SK-N-DZ (cell line): ENCODE measurements at regions not wholly inside any gene's neighbourhood (a gene's known extent, or its start where the extent isn't known, plus 50 kb on each side); places are given as distances from the start of the nearest gene placed in this dataset.

ENCODE experiments used
- DNase-seq: peaks from one replicate; pipeline ENCODE4 v3.0.0-alpha.2; 2015; ENCODE audit warnings: low spot score

DNA sequence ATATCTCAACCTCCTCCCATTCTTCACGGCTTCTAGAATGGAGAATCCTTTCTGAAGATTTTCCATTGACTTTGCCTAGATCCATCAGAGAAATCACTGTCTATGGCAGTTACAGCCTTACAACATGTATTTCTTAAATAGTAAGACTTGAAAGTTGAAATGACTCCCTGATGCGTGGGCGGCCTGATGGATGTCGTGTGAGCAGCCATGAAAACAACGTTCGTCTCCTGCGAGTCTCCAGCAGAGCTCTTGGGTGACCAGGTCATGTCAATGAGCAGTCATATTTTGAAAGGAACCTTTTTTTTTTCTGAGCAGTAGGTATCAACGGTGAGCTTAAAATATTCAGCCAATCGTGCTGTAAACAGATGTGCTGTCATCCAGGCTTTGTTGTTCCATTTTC is 139.9 kb upstream of the C14orf180 start:
- DNase-seq, result no peak

DNA sequence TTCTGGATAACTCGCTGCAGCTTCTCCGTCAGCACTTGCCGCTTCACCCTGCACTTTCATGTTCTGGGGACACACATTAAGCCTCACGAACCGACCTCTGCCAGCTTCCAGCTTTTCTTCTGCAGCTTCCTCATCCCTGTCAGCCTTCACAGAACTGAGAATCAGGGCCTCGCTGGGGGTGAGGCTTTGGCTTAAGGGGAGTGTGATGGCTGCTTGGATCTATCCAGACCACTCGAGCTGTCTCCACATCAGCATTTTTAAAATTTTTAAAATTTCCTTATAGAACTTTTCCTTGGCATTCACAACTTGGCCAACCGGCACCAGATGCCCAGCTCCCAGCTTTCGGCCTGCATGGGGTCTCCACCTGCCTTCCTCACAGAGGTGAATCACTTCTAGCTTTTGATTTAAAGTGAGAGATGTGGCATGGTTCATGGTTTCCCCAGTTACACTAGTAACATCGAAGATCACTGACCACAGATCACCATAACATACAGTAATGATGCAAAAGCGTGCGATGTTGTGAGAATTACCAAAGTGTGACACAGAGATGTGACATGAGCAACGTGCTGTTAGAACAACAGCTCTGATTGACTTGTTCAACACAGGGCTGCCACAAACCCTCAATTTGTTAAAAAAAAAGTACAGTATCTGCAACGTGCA is 139.1 kb upstream of the C14orf180 start:
- DNase-seq, result no peak

DNA sequence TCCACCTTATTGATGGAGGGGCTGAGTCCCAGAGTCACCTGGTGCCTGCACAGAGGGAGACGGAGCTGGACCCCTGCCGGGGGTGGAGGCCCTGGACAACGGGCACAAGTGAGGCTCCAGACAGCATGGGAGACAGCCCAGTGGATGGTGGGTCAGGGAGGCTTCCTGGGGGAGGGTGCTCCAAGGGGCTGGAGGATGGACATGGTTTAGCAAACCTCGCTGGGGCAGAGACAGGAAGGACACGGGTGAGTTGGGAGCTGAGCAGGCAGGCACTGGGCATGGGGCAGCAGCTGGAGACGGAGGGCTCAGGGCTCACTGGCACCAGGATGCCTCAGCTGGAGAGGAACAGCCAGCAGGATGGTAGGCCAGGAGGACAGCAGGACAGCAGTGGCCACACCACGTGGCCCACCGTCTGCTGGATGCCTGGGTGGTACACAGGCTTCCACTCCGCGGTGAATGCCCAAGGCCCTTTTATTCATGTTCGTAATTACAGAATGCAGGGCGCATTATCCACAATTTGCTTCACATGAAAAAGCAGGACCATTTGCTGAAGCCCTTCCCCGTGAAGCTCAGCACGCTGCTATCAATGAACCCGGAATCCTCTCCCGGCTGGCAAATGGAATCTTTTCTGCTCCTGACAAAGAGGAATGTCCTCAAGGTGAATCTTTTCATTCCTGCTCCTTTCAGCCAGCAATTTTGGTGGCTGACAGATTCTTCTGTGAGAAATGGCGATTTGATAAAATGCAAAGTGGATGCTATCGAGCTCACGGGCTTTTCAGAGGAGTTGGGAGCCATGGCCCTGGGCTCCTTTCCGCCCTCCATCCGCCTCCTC is 138.1 kb upstream of the C14orf180 start:
- DNase-seq, result no peak

DNA sequence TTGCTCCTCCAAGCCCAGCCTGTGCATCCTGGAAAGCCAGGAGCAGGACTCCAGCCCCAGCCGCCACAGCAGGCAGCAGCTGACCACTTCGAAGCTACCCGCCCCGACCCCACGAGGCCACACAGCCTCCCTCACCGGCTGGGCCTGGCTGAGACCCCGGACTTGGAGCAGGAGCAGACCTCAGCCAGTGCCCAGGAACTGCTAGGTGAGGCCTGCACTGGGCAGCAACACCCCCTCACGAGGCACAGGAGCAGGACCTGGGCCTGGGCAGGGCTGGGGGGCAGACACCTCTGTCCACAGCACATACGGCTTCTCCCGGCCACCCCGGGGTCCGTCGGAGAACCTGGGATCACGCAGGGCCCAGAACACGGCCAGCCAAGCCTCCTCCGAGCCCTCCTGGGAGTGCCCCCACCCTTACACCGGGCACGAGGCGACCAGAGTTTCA is 137.4 kb upstream of the C14orf180 start:
- DNase-seq, result no peak

DNA sequence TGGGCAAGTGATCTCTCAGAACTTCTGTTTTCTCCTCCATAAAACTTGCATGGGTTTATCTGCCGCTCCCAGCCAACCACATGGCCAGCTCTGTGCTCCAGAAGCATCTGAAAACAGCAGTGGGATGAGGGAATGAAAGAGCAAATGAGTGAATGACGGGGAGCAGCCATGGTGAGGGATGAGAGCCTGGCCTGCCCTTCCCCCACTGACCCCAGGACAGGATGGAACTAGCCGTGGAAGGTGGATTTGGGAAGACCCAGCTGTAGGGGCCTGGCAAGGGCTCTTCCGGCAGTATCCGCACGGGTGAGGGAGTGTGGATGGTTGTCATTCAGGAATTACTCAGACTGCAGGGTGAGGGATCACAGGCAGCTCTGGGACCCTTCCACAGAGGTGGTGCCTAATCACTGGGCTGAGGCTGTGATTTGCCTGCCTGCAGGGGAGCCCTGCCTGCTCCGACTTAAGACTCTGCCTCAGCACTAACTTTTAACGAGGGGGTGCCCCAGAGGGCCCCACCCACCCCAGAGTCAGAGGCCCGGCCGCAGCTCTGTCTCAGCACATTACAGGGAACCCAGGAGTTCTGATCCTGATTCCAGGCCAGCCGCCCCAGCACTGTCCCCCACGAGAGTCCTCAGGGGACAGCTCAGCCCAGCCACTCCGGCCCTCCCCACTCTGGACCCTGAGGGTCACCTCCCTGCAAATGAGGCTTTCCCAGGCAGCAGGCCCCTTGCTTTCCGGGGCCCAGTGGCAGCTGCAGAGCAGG is 136.8 kb upstream of the C14orf180 start:
- no peak for DNase-seq

DNA sequence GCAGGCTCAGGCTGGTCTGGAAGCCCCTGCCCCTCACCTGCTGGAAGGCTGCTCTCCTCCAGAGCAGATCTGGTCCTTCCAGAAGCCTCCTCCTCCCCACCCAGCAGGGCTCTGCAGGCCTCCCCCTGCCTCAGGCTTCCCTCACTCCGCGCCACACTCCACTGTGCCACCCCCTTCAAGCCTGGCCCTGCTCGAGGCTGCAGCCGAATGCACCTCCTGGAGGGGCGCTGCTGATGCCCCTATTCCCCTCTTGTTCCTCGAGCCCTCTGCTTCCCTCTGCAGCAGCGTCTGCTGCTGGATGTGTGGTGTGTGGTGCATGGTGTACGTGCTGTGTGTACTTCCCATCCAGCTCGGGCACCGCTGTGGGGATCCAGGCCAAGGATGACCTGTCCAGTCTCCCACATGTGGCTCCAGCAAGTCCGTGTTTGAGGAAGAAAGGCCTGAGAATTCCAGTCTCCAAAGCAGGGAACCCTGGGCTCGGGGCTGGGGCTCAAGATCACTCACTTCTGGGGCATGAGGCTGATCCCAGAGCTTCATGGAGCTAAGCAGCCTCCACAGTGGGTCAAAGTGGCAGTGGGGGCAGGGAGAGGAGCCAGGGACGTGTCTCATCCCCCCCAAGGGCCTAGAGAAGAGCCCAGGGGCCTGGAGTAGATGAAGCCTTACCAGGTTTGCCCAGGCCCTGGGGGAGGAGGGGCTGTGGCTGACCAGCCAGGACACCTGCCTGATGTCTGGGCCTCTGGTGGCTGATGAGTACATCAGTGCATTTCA is 136.0 kb upstream of the C14orf180 start:
- peak; percentile 52 for DNase-seq

DNA sequence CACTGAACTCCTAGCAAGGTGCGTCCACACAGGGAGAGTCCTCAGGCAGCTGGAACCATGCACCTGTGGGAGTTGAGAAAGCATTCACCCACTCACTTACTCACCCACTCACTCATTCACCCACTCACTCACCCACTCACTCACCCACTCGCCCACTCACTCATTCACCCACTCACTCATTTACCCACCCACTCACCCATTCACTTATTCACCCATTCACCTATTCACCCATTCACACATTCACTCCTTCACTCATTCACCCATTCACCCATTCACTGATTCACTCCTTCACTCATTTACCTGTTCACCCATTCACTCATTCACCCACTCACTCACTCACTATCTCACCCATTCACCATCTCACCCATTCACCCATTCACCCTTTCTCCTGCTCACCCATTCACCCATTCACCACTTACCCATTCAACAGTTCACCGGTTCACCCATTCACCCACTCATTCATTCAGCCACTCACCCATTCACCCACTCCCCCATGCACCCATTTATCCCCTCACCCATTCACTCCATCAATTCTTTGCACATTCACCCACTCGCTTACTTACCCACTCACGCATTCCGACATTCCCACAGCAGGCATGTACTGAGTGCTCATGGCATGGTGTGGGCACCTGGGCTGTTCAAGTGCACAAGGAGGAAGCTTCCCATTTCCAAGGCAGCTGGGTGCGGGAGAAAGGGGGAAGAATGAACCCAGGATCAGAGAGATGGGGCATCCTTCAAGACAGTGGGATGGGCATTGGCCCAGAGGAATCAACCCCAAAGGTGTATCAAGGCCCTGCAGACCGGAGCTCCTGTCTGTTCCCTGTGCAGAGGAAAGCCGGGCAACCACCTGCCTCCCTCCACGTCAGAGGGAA is 135.2 kb upstream of the C14orf180 start:
- no peak for DNase-seq

DNA sequence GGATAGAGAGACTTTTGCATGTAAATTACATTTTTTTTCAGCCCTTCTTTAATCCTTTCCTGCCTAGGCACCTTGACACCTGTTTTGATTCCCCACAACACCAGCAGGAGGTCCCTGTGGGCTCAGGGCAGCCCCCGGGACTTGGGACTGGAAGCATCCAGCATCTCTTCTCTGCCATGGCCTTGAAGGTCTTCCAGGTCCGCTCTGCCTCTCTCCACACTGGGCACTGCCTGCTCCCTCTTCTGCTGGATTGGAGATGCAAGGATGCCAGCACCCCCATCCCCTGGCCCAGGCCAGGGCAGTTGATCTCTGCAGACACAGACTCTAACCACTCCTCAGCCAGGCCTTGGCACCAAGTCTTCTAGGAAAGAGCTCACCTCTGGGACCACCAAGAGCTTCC is 134.5 kb upstream of the C14orf180 start:
- no peak for DNase-seq

DNA sequence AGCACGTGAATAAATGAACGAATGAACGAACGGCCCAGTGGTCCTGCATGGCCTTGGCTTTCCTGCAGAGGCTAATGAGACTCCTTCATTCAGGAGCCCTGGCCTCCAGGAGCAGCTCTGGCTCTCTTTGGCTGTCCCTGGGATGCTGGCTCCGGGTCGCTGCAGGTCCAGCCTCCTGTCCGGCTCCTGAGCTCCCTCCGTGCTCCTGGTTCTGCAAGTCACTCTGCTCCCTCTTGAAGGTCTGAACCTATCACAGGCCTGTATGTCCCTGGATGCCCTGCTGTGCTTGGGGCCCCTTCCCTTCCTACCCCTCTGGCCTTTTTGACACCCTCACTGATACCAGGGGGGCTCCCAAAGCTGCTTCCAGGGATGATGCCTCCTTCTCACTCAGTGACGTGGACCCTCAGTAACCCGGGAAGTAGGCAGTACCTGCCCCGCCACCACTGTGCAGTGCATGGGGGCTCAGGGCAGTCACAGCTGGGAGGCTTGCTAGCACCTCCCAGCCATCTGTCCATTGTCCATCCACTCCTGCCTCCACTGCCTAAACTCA is 133.7 kb upstream of the C14orf180 start:
- DNase-seq, result no peak

DNA sequence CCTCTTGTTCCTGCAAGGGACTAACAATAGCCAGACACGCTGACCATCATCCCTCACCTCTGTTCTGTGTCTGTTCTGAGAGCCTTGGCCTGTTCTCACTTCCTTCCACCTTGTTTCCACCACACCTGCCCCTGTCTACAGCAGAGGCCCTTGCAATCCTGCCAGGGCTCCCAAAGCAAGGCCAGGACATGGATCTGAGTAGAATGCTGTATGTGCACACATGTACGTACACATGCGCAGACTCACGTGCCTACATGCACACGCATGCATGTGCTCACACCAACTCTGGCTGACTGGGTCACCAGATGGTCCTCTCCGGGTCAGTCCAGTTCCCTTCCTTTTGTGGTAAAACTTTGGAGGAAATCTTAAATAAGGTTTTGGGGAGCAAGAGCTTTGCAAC is 133.0 kb upstream of the C14orf180 start:
- DNase-seq, result no peak

DNA sequence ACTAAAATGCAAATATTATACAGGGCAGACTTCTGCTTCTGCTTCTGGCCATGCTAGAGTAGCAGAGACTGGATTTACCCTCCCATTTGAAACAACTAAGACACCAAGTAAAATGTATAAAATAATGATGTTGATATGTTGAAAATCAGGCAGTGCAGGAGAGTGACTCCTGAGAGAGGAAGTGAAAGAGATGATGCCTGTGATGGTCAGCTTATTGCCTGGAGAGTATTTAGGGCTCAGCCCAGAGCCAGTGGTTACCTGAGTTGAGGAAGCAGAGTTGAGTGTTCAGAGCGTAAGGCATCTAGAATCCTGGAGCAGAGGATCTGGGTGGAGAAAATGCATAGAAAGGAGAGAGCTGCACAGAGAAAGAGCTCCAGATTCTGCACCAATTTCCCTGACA is 131.8 kb upstream of the C14orf180 start:
- no peak for DNase-seq

DNA sequence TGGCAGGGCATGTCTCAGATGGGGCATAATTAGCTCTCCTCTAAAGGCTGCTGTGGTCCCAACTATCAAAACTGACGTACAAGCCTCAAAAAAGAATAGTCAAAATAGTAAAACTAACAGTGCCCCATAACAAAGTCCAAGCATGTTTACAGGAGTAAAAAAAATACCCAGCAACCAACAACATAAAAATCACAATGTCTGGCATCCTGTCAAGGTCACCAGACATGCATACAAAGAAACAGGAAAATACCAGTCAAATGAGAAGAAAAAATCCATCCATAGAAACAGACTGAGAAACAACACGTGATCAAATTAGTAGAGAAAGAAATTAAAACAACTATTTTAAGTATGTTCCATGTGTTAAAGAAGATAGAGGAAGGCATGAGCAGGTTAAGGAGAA is 131.2 kb upstream of the C14orf180 start:
- no peak for DNase-seq

DNA sequence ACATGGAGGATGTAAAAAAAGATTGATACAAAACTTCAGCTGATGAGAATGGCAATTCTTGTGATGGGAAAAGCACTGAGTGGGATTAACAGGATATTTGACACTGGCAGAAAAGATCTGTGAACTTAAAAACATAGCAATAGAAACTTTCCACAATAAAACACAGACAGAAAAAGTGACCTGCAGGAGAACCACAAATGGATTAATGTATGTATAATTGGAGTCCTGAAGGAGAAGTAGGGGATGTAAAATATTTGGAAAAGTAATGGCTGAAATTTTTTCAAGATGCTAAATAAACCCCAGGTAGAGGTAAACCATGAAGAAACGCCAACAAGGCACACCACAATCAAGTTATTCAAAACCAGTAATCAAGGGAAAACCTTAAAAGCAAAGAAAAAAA is 130.8 kb upstream of the C14orf180 start:
- no peak for DNase-seq

DNA sequence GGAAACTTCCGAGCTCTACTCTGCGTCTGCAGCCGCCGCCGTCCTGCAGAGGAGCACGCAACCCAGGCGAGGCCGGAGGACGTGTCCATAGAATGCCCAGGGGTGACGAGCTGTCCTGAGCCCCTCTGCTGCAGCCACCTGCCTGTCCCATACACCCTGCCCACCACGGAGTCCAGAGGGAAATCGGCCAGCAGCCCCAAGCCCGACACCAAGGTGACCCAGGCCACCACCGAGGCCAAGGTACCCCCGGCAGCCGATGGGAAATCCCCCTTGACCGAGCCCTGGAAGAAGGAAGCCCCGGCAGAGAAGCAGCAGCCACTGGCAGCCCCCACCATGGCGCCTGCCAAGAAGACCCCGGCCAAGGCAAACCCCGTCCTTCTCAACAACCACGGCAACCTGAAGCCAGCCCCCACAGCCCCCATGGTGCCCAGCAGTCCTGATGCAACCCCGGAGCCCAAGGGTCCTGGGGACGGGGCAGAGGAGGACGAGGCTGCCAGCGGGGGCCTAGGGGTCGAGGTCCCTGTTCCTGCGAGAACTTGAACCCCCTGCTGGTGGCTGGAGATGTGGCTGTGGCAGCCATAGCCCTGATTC is 128.7 kb upstream of the C14orf180 start:
- DNase-seq, result no peak

DNA sequence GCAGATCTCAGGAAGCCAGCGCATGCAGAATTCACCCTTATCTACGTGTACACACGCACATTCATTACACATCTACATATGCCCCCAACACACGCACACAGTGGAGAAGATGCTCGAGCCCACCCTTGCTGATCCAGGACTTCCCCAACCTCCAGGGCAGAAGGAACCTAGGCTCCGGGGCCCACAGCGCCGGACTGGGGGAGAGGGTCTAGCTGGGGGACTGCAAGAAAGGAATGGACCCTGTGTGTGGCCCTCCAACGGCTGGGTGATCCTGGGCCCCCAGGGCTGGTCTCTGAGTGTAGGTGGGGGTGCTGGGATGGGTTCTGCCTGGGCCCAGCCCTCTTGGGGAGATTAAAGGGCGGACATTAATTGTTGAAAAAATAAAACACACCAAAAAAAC is 128.1 kb upstream of the C14orf180 start:
- no peak for DNase-seq

DNA sequence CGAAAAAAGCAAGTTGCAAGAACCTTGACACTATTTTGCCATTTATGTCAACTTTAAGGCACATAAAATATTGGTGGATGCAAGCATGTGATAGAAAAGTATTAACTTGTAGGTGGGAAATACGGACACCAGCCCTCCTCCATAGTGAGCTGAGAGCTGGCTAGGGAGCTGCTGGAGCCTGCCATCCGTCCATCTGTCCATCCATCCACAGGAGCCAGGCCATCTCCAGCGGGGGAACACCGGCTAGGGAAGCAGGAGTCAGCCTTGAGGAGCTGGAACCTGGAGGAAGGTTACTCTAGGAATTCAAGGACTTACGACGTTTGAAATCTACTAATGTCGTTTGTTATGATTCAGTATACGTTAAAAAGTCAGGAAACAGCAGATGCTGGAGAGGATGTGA is 120.7 kb upstream of the C14orf180 start:
- no peak for DNase-seq

DNA sequence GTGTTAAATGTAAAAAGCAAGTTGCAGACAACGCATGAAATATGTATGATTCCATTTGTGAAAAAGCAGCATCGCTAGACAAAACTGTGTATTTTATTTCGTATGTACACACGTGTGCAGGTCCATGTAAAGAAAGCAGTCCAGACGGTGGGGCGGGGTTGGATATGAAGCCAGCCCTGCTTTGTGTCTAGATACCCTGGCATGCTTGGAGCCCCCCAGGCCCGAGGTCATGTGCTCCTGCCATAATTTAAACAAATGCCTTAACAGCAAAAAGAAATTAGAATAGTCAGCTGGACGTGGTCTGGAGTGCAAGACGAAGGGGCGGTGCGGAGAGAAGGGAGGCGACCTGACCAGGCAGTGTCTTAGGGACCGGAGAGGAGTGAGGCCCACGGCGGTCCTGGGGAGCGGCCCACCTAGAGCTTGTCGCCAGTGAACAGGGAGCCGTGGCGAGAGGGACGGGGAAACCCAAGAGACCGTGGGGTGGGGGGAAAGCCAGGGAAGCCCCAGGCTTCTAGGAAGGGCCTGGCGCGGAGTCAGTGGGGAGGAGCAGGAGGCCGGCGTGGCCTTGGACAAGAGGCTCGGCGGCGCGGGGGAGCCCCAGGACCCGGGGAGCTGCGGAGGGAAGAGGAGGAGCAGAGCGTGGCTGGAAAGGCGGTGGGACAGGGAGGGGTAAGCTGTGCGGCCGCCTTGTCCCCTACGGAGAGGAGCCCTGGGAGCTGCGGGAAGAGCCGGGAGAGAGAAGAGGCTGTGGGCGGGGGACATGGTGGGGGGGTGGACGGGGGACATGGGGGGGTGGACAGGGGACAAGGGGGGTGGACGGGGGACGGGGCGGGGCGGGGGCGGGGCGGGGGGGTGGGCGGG is 118.5 kb upstream of the C14orf180 start:
- no peak for DNase-seq

DNA sequence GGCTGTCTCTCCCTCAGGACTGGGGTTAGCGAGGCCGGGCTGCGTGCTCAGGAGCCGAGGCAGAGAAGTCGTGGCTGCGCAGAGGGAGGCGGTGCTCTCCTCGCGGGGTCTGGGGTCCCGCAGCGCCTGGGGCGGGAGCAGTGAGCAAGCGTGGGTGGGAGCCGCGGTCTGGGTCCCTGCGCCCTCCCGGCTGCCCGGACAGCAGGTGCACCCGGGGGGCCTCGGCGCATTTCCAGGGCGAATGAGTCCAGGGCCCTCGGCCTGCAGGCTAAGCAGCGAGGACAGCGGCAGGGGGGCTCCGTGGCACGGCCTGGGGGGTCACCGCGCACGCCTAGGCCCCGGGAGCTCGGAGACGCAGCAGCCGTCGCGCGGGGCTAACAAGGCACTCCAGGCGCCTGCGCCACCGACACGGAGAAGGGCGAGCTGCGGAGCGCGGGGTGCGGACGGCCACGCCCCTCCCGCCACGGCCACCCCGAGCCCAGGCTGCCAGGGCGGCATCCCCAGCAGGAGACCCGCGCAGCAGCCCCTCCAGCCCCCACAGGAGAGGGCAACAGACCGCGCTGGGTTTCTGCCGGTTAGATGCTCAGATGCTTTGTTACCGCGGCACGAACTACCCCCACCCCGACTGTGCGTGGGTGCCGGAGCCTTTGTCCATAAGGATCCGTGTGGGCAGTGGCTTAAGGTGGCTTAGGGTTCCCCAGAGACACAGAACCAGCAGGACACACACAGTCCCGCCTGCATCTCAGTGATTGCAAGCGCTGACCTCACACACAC is 117.7 kb upstream of the C14orf180 start:
- no peak for DNase-seq
